Rectal smooth muscle tissue (tissue), 1 donor: ENCODE measurements at regions not wholly inside any gene's neighbourhood (a gene's known extent, or its start where the extent isn't known, plus 50 kb on each side); places are given as distances from the start of the nearest gene placed in this dataset.

Experiments
- H3K27ac ChIP-seq: one replicate; pipeline ENCODE4 v1.7.0; 2013; ENCODE audit warnings: low read depth, low read length, inconsistent platforms
- H3K27me3 ChIP-seq: one replicate; pipeline ENCODE4 v1.7.0; 2013; ENCODE audit warnings: low read length; ENCODE audit not compliant: control insufficient read depth, insufficient read depth
- H3K36me3 ChIP-seq: one replicate; pipeline ENCODE4 v1.7.0; 2013; ENCODE audit warnings: low read length; ENCODE audit not compliant: control insufficient read depth, insufficient read depth
- H3K4me1 ChIP-seq: one replicate; pipeline ENCODE4 v1.7.0; 2013; ENCODE audit warnings: low read length; ENCODE audit not compliant: control insufficient read depth, insufficient read depth
- H3K4me3 ChIP-seq: one replicate; pipeline ENCODE4 v1.7.0; 2013; ENCODE audit warnings: low read length
- H3K9ac ChIP-seq: one replicate; pipeline ENCODE4 v1.7.0; 2013; ENCODE audit warnings: low read length

DNA sequence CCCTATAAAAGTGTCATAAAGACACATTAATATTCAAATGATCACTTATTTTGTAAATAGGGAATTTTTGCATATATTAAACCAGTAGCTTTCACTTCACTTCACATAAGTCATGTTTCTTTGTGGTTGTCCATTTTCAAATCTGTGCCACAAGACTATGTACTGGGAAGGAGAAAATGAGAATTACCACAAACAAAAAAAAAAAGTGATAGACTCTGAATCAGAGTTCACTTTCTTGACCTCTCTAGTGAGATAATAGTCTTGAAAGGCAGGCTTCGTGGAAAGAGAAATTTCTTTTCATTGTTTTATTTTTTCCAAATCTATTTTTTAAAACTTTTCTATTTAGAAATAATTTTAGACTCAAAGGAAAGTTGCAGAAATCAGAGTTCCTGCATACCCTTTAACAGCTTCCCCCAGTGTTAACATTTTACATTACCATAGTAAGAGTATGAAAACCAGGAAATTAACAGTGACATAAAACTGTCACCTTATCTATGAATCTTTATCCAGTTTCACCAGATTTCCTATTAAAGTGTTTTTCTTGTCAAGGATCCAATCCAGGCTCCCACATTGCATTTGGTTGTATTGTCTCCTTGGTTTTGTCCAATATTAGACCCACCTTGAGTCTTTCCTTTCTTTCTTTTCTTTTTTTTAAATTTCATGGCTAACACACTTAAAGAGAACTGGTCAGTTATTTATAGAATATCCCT, 215.4 kb upstream of the PGRMC2 start:
- Histone ChIP-seq H3K4me1 (no peaks in the 10 kb centered on the region), H3K27ac (no peak overlapping the region), H3K36me3 (no peaks in the 10 kb centered on the region)

DNA sequence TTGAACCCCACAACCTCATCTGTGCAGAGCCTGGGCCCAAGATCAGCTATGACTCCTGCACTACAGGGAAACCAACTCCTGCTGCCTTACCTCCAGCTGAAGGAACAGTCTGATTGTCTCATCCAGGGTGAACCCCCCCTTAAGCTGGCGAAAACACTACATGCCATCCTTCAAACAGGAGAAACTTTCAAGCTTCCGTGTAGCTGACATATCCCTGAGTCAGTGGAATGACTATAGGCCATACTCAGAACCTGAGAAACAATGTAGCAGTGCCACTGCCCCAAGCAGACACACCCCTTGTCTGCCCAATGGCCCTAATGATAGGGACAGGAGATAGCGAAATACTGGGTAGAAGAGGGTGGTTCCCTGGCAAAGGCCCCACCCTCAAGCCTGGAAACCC, 213.6 kb upstream of the PGRMC2 start:
- no peak overlapping the region for H3K4me3 ChIP-seq
- no peak overlapping the region for H3K9ac ChIP-seq
- H3K27me3 ChIP-seq: no peaks in the 10 kb centered on the region
- no peak overlapping the region for H3K27ac ChIP-seq
- H3K36me3 ChIP-seq: no peaks in the 10 kb centered on the region
- H3K4me1 ChIP-seq: no peaks in the 10 kb centered on the region

More for the DNA sequence above, 215.4 kb upstream of the PGRMC2 start:
- Histone ChIP-seq H3K27me3 (no peaks in the 10 kb centered on the region), H3K9ac (no peak overlapping the region), H3K4me3 (no peak overlapping the region)

DNA sequence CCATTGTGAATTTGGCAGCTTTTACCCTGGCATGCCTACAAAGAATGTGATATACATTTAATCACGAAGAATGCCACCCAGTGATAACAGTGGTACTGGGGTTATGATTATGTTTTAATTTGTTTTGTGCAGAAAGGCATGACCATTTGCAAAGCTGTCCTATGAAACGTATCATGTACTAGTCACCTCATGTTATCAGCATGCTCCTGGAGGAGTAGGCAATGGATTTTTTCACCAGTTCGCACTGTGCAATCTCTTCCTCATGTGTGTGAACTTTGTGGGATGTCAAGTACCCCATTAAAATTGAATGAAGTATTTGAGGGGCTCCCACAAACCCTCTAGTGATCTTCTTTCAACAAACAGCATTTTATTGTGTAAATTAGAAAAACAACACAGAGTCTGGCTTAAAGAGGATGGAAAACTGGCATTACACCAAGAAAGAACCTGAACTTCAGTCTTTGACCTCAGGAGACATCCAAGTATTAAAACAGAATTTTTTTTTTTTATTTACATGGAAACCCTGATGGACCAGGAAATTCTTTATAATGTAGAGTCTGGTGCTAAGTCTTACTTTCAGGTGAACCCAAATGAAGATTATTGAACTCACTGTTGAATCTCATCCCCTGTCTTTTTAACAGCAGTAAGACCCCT, 200.6 kb upstream of the PGRMC2 start:
- H3K27me3 ChIP-seq: no peaks in the 10 kb centered on the region
- H3K27ac ChIP-seq: no peak overlapping the region
- no peaks in the 10 kb centered on the region for H3K4me1 ChIP-seq
- H3K4me3 ChIP-seq: no peak overlapping the region
- no peak overlapping the region for H3K9ac ChIP-seq
- no peaks in the 10 kb centered on the region for H3K36me3 ChIP-seq

DNA sequence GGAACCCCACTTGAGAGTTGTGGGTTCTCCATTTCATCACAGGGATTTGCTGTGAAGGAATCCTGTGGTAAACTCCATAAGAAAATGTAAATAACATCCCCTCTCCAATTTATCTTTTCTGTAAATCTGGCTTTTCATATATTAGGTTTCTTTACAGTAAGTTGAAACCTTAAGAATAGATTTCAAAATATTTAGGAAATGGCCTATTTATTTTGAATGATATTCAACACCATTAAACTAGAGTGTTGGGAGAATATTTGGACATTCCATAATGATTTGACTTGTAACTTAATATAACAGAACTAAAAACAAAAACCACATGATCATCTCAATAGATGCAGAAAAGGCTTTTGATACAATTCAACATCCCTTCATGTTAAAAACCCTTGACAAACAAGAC, 197.3 kb upstream of the PGRMC2 start:
- Histone ChIP-seq H3K27ac (no peak overlapping the region), H3K9ac (no peak overlapping the region), H3K4me3 (no peak overlapping the region), H3K4me1 (no peaks in the 10 kb centered on the region), H3K27me3 (no peaks in the 10 kb centered on the region), H3K36me3 (no peaks in the 10 kb centered on the region)

- H3K9ac ChIP-seq: no peak overlapping the region
- H3K36me3 ChIP-seq: no peaks in the 10 kb centered on the region
- H3K4me3 ChIP-seq: no peak overlapping the region
- no peaks in the 10 kb centered on the region for H3K27me3 ChIP-seq
- H3K27ac ChIP-seq: no peak overlapping the region
- H3K4me1 ChIP-seq: no peaks in the 10 kb centered on the region
These were observed 196.2 kb upstream of the PGRMC2 start for GRCh38 chr4:128483816-128484215.

DNA sequence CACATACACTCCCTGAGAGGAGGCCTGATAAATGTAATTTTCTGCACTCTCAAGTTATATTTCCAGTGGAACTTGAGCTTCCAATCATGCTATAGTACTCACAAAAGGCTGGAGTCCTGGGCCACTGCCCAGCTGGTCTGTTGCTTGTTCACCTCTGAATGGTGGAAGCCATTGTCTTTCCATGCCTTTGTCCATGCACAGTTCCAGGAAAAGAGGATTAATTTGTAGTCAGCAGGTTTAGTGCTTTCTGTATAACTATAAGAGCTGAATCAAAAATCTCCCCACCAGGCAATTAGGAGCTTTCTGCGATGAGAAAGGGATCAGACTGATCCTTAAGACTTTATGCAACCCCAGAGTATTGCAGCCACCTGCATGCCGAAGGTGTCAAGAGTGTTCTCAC, 195.4 kb upstream of the PGRMC2 start:
- Histone ChIP-seq H3K4me1 (no peaks in the 10 kb centered on the region), H3K27ac (no peak overlapping the region), H3K27me3 (no peaks in the 10 kb centered on the region)

GRCh38 chr4:128481752-128482480, 194.3 kb upstream of the PGRMC2 start:
- H3K4me1 ChIP-seq: no peaks in the 10 kb centered on the region
- no peak overlapping the region for H3K9ac ChIP-seq
- no peak overlapping the region for H3K4me3 ChIP-seq
- no peaks in the 10 kb centered on the region for H3K27me3 ChIP-seq
- no peak overlapping the region for H3K27ac ChIP-seq
- no peaks in the 10 kb centered on the region for H3K36me3 ChIP-seq

More for the DNA sequence above, 195.4 kb upstream of the PGRMC2 start:
- H3K9ac ChIP-seq: no peak overlapping the region
- H3K4me3 ChIP-seq: no peak overlapping the region
- H3K36me3 ChIP-seq: no peaks in the 10 kb centered on the region

DNA sequence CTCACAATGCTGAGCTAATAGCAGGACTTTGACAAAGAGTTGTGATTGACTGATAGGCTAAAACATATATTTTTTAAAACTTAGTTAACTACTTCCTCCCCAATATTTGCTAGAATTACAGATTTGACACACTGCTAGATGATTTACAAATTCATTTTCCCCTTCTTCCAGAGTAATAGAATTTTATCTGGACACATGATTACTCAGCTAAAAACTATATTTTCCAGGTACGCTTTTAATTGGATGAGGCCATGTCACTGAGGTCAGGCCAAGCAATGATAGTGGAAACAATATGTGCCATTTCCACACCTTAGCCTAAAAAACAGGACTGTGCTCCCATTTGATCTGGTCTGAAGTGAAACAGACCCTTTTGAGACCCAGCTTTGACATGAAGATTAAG, 193.3 kb upstream of the PGRMC2 start:
- Histone ChIP-seq H3K4me3 (no peak overlapping the region), H3K4me1 (no peaks in the 10 kb centered on the region), H3K27me3 (no peaks in the 10 kb centered on the region), H3K36me3 (no peaks in the 10 kb centered on the region), H3K27ac (no peak overlapping the region), H3K9ac (no peak overlapping the region)

GRCh38 chr4:128477540-128477939, 189.9 kb upstream of the PGRMC2 start:
- H3K4me1 ChIP-seq: no peaks in the 10 kb centered on the region
- no peaks in the 10 kb centered on the region for H3K36me3 ChIP-seq
- no peak overlapping the region for H3K4me3 ChIP-seq
- no peak overlapping the region for H3K27ac ChIP-seq
- H3K27me3 ChIP-seq: no peaks in the 10 kb centered on the region
- H3K9ac ChIP-seq: no peak overlapping the region

DNA sequence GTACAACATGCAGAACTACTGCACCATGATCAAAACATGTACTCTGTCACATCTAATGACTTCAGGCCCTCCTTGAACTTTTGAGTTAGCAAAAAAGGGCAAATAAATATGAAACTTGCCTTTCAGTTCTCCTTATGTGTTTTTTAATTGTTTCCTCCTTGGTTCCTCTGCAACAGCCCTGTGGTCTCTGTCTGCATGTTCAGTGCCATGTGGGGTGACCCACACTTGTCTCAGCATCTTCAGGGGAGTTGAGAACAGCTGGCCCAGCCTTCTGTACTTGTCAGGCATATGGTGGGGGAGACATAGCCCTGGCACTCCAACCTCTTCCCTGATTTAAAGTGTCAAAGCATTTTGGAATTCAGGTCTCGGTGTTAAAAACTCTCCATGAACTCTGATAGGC, 188.0 kb upstream of the PGRMC2 start:
- no peak overlapping the region for H3K27ac ChIP-seq
- H3K4me1 ChIP-seq: no peaks in the 10 kb centered on the region
- H3K36me3 ChIP-seq: no peaks in the 10 kb centered on the region
- H3K9ac ChIP-seq: no peak overlapping the region
- no peaks in the 10 kb centered on the region for H3K27me3 ChIP-seq
- no peak overlapping the region for H3K4me3 ChIP-seq

DNA sequence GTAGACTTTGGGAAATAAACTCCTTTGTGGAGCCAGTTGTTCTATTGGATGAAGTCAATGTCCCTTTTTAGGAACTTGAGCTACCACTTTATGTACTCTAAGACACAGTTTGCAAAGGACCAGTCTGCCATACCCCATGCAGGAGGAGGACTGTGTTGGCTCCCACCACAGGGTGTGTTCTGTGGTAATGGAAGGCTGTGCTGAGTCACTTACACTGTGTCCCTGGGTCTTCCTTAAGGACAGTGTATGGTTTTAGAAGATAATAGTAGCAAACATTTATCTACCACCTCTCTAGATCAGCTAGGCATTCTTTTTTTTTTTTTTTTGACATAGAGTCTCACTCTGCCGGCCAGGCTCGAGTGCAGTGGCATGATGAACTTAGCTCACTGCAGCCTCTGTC, 184.0 kb upstream of the PGRMC2 start:
- H3K27me3 ChIP-seq: no peaks in the 10 kb centered on the region
- H3K27ac ChIP-seq: no peak overlapping the region
- H3K4me3 ChIP-seq: no peak overlapping the region
- H3K36me3 ChIP-seq: no peaks in the 10 kb centered on the region
- H3K9ac ChIP-seq: no peak overlapping the region
- H3K4me1 ChIP-seq: peaks cover 3% of the 10 kb centered on the region

DNA sequence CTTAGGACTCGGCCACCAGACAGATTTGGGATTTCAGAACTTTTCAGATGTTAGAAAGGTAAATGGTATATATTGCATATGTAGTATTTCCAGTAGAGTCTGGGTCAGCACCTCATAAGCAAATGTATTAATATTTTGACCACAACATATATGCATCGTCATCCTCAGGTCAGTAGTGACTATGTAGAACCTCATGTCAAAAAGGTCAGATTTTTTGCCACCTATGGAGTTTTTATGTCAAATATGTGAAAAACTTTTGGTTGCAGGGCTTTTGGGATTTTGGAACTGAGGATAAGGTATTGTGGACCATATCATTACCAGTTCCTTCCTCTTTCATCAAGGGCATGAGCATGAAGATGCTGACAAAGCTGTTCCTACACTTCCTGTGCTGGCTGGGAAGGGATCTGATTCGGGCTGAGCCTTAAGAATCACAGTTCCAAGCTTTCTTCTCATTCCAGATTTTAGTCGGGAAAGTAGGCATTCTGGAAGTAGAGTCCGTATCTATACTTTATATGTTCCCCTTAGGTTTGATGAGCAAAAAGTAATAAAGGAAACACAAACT, 183.0 kb upstream of the PGRMC2 start:
- H3K27me3 ChIP-seq: no peaks in the 10 kb centered on the region

More for the DNA sequence above, 183.0 kb upstream of the PGRMC2 start:
- no peaks in the 10 kb centered on the region for H3K36me3 ChIP-seq
- H3K4me3 ChIP-seq: no peak overlapping the region
- peaks cover 3% of the 10 kb centered on the region for H3K4me1 ChIP-seq
- no peak overlapping the region for H3K9ac ChIP-seq
- H3K27ac ChIP-seq: no peak overlapping the region
